ENCODE measurements at regions not wholly inside any gene's neighbourhood (a gene's known extent, or its start where the extent isn't known, plus 50 kb on each side); places are given as distances from the start of the nearest gene placed in this dataset.

- intact Hi-C loops (cut with DNase I) = no loop called here
- Histone ChIP-seq H3K4me3 (no peak overlapping the region), H3K4me1 (peaks cover 0 to 55% (median 21%) of the 10 kb centered on the region in 4 donors), H3K27me3 (no peaks in the 10 kb centered on the region), H3K9me3 (no peaks in the 10 kb centered on the region), H3K36me3 (no peaks in the 10 kb centered on the region), H3K27ac (no peak overlapping the region)
- no peak for TF ChIP-seq POLR2A (IDR thresholded peaks at IDR 0.05)
- TF ChIP-seq CTCF (IDR thresholded peaks at IDR 0.05) = no peak
- 100% methylated on average over 6 of the region's 7 CpGs for WGBS (ENCODE audit: insufficient coverage, low coverage, low lambda C conversion rate, missing lambda C conversion rate)
- ATAC-seq (no peak), DNase-seq (no peak)
These were observed 97.6 kb upstream of the UMPS start for GRCh38 chr3:124632566-124633140.

GRCh38 chr3:124633524-124633923 lies 96.7 kb upstream of the UMPS start:
- no peak for DNase-seq
- no peaks in the 10 kb centered on the region for H3K9me3 ChIP-seq
- TF ChIP-seq CTCF (IDR thresholded peaks at IDR 0.05) (no peak), POLR2A (IDR thresholded peaks at IDR 0.05) (no peak)
- WGBS (ENCODE audit: insufficient coverage, low coverage, low lambda C conversion rate, missing lambda C conversion rate) = 72% methylated on average over 3 of the region's 3 CpGs
- no peaks in the 10 kb centered on the region for H3K27me3 ChIP-seq
- H3K27ac ChIP-seq = no peak overlapping the region
- no peaks in the 10 kb centered on the region for H3K36me3 ChIP-seq
- peaks cover 0 to 55% (median 21%) of the 10 kb centered on the region in 4 donors for H3K4me1 ChIP-seq
- intact Hi-C loops (cut with DNase I) = no loop called here
- no peak for ATAC-seq
- no peak overlapping the region for H3K4me3 ChIP-seq

GRCh38 chr3:124634210-124635168 lies 95.8 kb upstream of the UMPS start:
- H3K4me3 ChIP-seq = no peak overlapping the region
- ATAC-seq = peak; percentile 15 to 31 (median 18)
- no peak for DNase-seq
- no peak for TF ChIP-seq POLR2A (IDR thresholded peaks at IDR 0.05)
- TF ChIP-seq CTCF (IDR thresholded peaks at IDR 0.05) = no peak
- no peaks in the 10 kb centered on the region for H3K36me3 ChIP-seq
- no peaks in the 10 kb centered on the region for H3K9me3 ChIP-seq
- 76% methylated on average over 11 of the region's 15 CpGs for WGBS (ENCODE audit: insufficient coverage, low coverage, low lambda C conversion rate, missing lambda C conversion rate)
- H3K27me3 ChIP-seq = no peaks in the 10 kb centered on the region
- H3K27ac ChIP-seq = peak overlapping the region; percentile 30 to 85 (median 63)
- peaks cover 0 to 48% (median 17%) of the 10 kb centered on the region in 4 donors for H3K4me1 ChIP-seq
- intact Hi-C loops (cut with DNase I) = no loop called here

DNA sequence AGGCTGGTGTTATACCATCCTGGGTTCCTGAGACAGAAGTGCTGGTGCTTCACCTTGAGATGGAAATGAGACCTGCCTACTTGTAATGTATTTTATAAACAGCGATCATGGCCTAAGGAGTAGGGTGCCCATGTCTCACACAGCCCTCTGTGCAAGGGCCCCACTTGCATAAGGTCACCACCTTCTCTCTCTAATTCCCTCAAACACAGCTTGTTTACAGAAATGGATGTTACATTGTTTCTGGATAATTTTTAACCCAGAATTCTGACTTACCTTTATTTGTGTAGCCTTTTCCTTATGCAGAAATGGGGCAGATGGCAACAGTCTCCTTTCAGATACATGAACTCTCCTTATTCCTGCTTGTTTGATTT lies 95.1 kb upstream of the UMPS start:
- H3K4me3 ChIP-seq = peak overlapping the region in 1 of 3 donors; percentile 5
- ATAC-seq (peak; percentile 76 to 88 (median 80)), DNase-seq (no peak)
- intact Hi-C loops (cut with DNase I) = no loop called here
- peaks cover 0 to 48% (median 14%) of the 10 kb centered on the region in 4 donors for H3K4me1 ChIP-seq
- TF ChIP-seq CTCF (IDR thresholded peaks at IDR 0.05) (no peak), POLR2A (IDR thresholded peaks at IDR 0.05) (no peak)
- no peaks in the 10 kb centered on the region for H3K9me3 ChIP-seq
- peak overlapping the region; percentile 30 to 85 (median 63) for H3K27ac ChIP-seq
- H3K36me3 ChIP-seq = no peaks in the 10 kb centered on the region
- H3K27me3 ChIP-seq = no peaks in the 10 kb centered on the region
- no CpG with 5 or more reads among the region's 1 CpG for WGBS (ENCODE audit: insufficient coverage, low coverage, low lambda C conversion rate, missing lambda C conversion rate)

All from right lobe of liver (tissue), 6 donors.